ENCODE measurements at regions not wholly inside any gene's neighbourhood (a gene's known extent, or its start where the extent isn't known, plus 50 kb on each side); places are given as distances from the start of the nearest gene placed in this dataset.

DNA sequence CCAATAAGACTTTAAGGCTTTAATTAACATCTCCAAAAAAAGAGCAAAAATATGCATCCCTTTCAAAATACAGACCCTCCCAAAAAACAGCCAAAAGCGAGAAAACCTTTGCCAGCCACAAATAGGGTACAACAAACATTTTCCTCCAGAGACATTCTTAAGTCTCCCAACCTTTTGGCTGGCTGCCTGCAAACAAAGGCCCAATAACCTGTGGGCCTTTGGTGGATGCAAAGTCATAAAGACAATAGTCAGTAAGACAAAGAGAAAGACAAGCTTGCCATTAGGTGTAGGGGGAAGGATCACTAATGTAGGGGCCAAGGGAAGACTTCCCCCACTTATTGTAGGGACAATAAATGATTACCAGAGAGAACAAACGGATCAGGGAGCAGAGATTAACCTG is 215.5 kb upstream of the ZFP42 start:
- no peak overlapping the region for H3K27ac ChIP-seq (ENCODE audit: control insufficient read depth, insufficient read depth, low read length)
- TF ChIP-seq CTCF (optimal IDR thresholded peaks at IDR 0.05 in 1 of 3, IDR thresholded peaks at IDR 0.05 in 1 of 3, conservative IDR thresholded peaks at IDR 0.05 in 1 of 3; ENCODE audit: extremely low read depth in 1 of 3, insufficient read depth in 2 of 3, low read length in 3 of 3) (no peak), EZH2 (IDR thresholded peaks at IDR 0.05; ENCODE audit: low read length) (no peak)
- H3K9ac ChIP-seq (ENCODE audit: control insufficient read depth, extremely low read depth, insufficient read depth, low read length): no peak overlapping the region
- dilution Hi-C loops (cut with MboI; ENCODE audit: extremely low pct_ligation_motif_present, low sequenced_read_pairs): no loop called here
- no peak overlapping the region for H3K4me2 ChIP-seq (ENCODE audit: control insufficient read depth, extremely low read depth, insufficient read depth, low read depth, low read length)
- H3K27me3 ChIP-seq (ENCODE audit: control insufficient read depth, extremely low read depth, insufficient read depth, low read length): no peaks in the 10 kb centered on the region
- H3K79me2 ChIP-seq (ENCODE audit: control insufficient read depth, insufficient read depth, low read length): no peaks in the 10 kb centered on the region
- no peaks in the 10 kb centered on the region for H3K36me3 ChIP-seq (ENCODE audit: control insufficient read depth in 2 of 2, extremely low read depth in 1 of 2, insufficient read depth in 2 of 2, low read length in 2 of 2)
- H3K9me3 ChIP-seq (ENCODE audit: control insufficient read depth, low read depth, low read length): no peaks in the 10 kb centered on the region
- H2AFZ ChIP-seq (ENCODE audit: control insufficient read depth, low read length): no peak overlapping the region
- FAIRE-seq (no peak), DNase-seq (ENCODE audit: low read depth, low spot score) (no peak)
- no peak overlapping the region for H3K4me3 ChIP-seq (ENCODE audit: control insufficient read depth in 2 of 3, extremely low read depth in 1 of 3, insufficient read depth in 2 of 3, low read depth in 1 of 3, low read length in 3 of 3)
- H4K20me1 ChIP-seq (ENCODE audit: control insufficient read depth, extremely low read depth, insufficient read depth, low read length): no peaks in the 10 kb centered on the region
- no peaks in the 10 kb centered on the region for H3K9me1 ChIP-seq (ENCODE audit: control insufficient read depth, extremely low read depth, insufficient read depth, low read length)
- no peaks in the 10 kb centered on the region for H3K4me1 ChIP-seq (ENCODE audit: control insufficient read depth, extremely low read depth, insufficient read depth, low read length)

GRCh38 chr4:187782286-187782824 is 213.2 kb upstream of the ZFP42 start:
- no peak overlapping the region for H3K27ac ChIP-seq (ENCODE audit: control insufficient read depth, insufficient read depth, low read length)
- H3K9ac ChIP-seq (ENCODE audit: control insufficient read depth, extremely low read depth, insufficient read depth, low read length): no peak overlapping the region
- no peak overlapping the region for H3K4me3 ChIP-seq (ENCODE audit: control insufficient read depth in 2 of 3, extremely low read depth in 1 of 3, insufficient read depth in 2 of 3, low read depth in 1 of 3, low read length in 3 of 3)
- H3K4me1 ChIP-seq (ENCODE audit: control insufficient read depth, extremely low read depth, insufficient read depth, low read length): no peaks in the 10 kb centered on the region
- no peaks in the 10 kb centered on the region for H3K27me3 ChIP-seq (ENCODE audit: control insufficient read depth, extremely low read depth, insufficient read depth, low read length)
- no peaks in the 10 kb centered on the region for H3K36me3 ChIP-seq (ENCODE audit: control insufficient read depth in 2 of 2, extremely low read depth in 1 of 2, insufficient read depth in 2 of 2, low read length in 2 of 2)
- no peaks in the 10 kb centered on the region for H3K9me1 ChIP-seq (ENCODE audit: control insufficient read depth, extremely low read depth, insufficient read depth, low read length)
- H3K4me2 ChIP-seq (ENCODE audit: control insufficient read depth, extremely low read depth, insufficient read depth, low read depth, low read length): no peak overlapping the region
- H2AFZ ChIP-seq (ENCODE audit: control insufficient read depth, low read length): no peak overlapping the region
- TF ChIP-seq CTCF (optimal IDR thresholded peaks at IDR 0.05 in 1 of 3, IDR thresholded peaks at IDR 0.05 in 1 of 3, conservative IDR thresholded peaks at IDR 0.05 in 1 of 3; ENCODE audit: extremely low read depth in 1 of 3, insufficient read depth in 2 of 3, low read length in 3 of 3) (no peak), EZH2 (IDR thresholded peaks at IDR 0.05; ENCODE audit: low read length) (no peak)
- no peak for DNase-seq (ENCODE audit: low read depth, low spot score)
- dilution Hi-C loops (cut with MboI; ENCODE audit: extremely low pct_ligation_motif_present, low sequenced_read_pairs): no loop called here
- no peaks in the 10 kb centered on the region for H3K9me3 ChIP-seq (ENCODE audit: control insufficient read depth, low read depth, low read length)
- no peaks in the 10 kb centered on the region for H3K79me2 ChIP-seq (ENCODE audit: control insufficient read depth, insufficient read depth, low read length)
- FAIRE-seq: no peak
- no peaks in the 10 kb centered on the region for H4K20me1 ChIP-seq (ENCODE audit: control insufficient read depth, extremely low read depth, insufficient read depth, low read length)
